ENCODE measurements at regions not wholly inside any gene's neighbourhood (a gene's known extent, or its start where the extent isn't known, plus 50 kb on each side); places are given as distances from the start of the nearest gene placed in this dataset.

DNA sequence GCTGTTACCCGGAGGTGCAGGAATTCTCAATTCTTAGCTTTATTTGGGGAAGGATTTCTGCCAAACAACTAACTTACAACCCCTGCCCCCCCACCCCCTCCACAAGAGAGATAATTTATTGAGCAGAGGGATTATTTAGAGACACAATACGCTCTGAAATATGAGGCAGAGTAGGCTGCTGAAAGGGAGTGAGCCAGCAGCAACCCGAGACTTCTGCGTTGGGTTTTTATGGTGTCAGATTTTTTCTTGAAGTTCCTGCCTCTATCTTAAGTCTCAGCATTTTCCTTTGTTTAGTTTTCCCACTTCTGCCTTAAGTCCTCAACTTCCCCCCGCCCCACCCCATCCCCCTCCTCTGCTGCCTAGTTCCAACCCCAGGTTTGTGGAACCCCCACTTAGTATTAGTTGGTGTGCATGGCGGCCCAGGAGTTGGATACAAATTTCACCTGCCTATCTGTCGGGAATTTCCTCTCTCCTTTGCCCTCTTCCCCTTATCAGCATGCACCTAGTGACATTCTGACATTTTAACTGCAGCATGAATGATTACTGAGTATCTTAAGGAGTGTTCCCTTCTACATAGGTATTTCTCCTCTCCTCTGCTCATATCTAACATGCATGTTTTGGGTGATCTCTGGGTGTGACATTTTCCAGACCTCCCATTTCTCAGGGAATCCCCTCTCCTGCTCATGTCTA, 1635.9 kb upstream of the LRRTM1 start:
- Mint-ChIP-seq H3K27me3 (peaks cover 13% of the 10 kb centered on the region), H3K4me1 (ENCODE audit: unreplicated experiment) (no peaks in the 10 kb centered on the region), H3K9me3 (no peaks in the 10 kb centered on the region), H3K27ac (no peak overlapping the region), H3K4me3 (peak overlapping the region; percentile 2), H3K36me3 (no peaks in the 10 kb centered on the region)
- no peak for TF ChIP-seq CTCF (conservative IDR thresholded peaks at IDR 0.05)
- no peak for DNase-seq (ENCODE audit: extremely low spot score, unreplicated experiment)

GRCh38 chr2:81937944-81938343, 1633.4 kb upstream of the LRRTM1 start:
- H3K36me3 Mint-ChIP-seq = no peaks in the 10 kb centered on the region
- peaks cover 13% of the 10 kb centered on the region for H3K27me3 Mint-ChIP-seq
- H3K9me3 Mint-ChIP-seq = peaks cover 8% of the 10 kb centered on the region
- no peaks in the 10 kb centered on the region for H3K4me1 Mint-ChIP-seq (ENCODE audit: unreplicated experiment)
- H3K4me3 Mint-ChIP-seq = no peak overlapping the region
- H3K27ac Mint-ChIP-seq = no peak overlapping the region
- TF ChIP-seq CTCF (conservative IDR thresholded peaks at IDR 0.05) = no peak
- no peak for DNase-seq (ENCODE audit: extremely low spot score, unreplicated experiment)

DNA sequence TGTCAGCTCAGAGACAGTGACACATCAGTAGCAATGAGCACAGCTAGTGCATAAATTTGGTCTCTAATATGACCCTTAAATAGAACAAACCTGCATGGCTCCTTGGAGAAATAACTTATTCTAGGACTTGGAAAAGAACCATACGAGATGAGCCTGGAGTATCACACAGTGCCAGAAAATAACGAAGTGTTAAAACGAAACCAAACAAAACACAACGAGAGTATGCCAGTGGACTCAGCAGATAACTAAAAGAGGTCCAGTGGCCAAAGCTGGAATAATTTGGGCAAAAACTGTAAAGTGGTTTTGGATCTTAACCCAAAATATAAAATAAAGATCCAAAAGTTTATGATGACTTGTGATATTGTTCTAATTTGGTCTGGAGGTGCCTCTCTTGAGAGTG, 1599.0 kb upstream of the LRRTM1 start:
- H3K4me3 Mint-ChIP-seq = no peak overlapping the region
- H3K27me3 Mint-ChIP-seq = no peaks in the 10 kb centered on the region
- no peak for DNase-seq (ENCODE audit: extremely low spot score, unreplicated experiment)
- H3K9me3 Mint-ChIP-seq = no peaks in the 10 kb centered on the region
- no peak overlapping the region for H3K27ac Mint-ChIP-seq
- no peak for TF ChIP-seq CTCF (conservative IDR thresholded peaks at IDR 0.05)
- no peaks in the 10 kb centered on the region for H3K4me1 Mint-ChIP-seq (ENCODE audit: unreplicated experiment)
- no peaks in the 10 kb centered on the region for H3K36me3 Mint-ChIP-seq

DNA sequence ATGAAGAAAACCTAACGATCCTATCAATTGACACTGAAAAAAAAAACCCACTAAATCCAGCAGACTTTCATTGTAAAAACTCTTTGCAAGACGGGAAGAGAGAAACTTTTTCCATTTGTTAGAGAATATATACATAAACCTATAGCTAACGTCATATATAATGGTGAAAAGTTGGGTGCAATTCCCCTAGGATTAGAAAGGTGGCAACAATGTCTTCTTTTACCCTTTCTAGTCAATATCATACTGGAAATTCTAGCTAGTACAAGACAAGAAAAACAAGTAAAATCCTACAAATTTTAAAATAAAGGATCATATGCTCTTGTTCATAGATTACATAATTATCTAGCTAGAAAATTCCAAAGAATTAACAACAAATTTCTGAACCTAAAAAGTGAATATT, 1596.5 kb upstream of the LRRTM1 start:
- no peak overlapping the region for H3K27ac Mint-ChIP-seq
- H3K9me3 Mint-ChIP-seq = no peaks in the 10 kb centered on the region
- DNase-seq (ENCODE audit: extremely low spot score, unreplicated experiment) = no peak
- no peaks in the 10 kb centered on the region for H3K36me3 Mint-ChIP-seq
- H3K4me3 Mint-ChIP-seq = no peak overlapping the region
- H3K27me3 Mint-ChIP-seq = no peaks in the 10 kb centered on the region
- peaks cover 9% of the 10 kb centered on the region for H3K4me1 Mint-ChIP-seq (ENCODE audit: unreplicated experiment)
- peak; percentile 60 for TF ChIP-seq CTCF (conservative IDR thresholded peaks at IDR 0.05)

GRCh38 chr2:81895620-81896250, 1591.2 kb upstream of the LRRTM1 start:
- H3K27me3 Mint-ChIP-seq = no peaks in the 10 kb centered on the region
- H3K36me3 Mint-ChIP-seq = no peaks in the 10 kb centered on the region
- H3K4me3 Mint-ChIP-seq = peak overlapping the region; percentile 46

More at GRCh38 chr2:81895620-81896250, 1591.2 kb upstream of the LRRTM1 start:
- TF ChIP-seq CTCF (conservative IDR thresholded peaks at IDR 0.05) = no peak
- Mint-ChIP-seq H3K27ac (no peak overlapping the region), H3K9me3 (no peaks in the 10 kb centered on the region), H3K4me1 (ENCODE audit: unreplicated experiment) (peaks cover 26% of the 10 kb centered on the region)
- no peak for DNase-seq (ENCODE audit: extremely low spot score, unreplicated experiment)
